MV-4-11 (cell line): ENCODE measurements at regions not wholly inside any gene's neighbourhood (a gene's known extent, or its start where the extent isn't known, plus 50 kb on each side); places are given as distances from the start of the nearest gene placed in this dataset.
"Not testable (repeated sequence)": the region's sequence is repeated elsewhere in the genome, so short reads cannot be mapped to it uniquely, and the experiment has no call there.

Experiments used
- DNase-seq: peaks from one replicate; lab custom pipeline; 2025; lab: John Stamatoyannopoulos, UW

DNA sequence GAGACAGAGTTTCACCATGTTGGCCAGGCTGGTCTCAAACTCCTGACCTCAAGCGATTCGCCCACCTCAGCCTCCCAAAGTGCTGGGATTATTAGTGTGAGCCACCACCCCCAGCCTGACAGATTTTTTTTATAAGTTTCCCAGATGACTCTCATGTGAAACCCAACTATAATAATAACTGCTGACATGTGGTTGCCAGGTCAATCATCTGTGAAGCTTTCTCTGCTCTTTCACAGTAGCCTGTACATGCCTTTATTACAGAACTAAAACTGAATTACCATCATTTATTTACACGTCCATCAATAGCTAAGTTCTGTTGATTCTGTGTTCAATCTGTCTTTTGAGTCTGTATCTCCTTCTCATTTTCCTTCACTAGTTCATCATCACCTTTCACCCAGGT is 218.5 kb downstream of the RPS29 start:
- DNase-seq: no peak

DNA sequence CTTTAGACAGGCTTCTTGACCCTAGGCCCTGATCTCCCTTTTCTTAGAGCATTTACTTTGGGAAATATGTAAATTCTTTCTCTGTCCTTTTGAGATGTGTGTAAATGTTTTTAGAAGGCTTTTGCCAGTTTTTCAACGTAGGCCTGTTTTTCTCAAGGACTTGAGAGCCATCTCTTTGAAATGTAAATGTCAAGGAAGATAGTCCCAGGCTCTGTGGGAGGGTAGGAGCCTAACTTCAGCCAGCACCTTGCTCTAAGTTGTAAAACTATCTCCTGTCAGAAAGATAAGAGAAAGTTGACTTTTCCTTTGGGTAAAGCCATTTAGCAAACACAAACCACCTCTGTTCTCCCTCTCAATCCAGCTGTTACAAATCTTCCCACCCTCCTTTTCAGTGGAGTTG is 219.8 kb downstream of the RPS29 start:
- DNase-seq: no peak

DNA sequence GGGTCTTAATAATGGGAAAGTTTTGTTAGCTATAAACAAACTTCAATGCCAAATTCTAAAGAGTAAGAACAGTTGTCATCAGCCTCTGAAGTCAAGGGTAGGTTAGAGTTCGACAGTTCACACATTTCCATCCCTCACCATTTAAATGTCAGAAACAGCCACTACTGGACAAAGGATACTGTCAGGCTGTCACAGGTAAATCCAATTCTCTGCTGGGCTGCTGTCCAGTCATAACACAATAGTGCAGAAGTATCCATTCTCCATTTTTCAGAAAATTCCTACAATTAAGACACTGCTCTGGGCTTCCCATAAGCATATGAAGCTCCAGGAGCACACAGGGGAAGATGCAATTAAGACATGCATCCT is 221.4 kb downstream of the RPS29 start:
- DNase-seq: no peak

DNA sequence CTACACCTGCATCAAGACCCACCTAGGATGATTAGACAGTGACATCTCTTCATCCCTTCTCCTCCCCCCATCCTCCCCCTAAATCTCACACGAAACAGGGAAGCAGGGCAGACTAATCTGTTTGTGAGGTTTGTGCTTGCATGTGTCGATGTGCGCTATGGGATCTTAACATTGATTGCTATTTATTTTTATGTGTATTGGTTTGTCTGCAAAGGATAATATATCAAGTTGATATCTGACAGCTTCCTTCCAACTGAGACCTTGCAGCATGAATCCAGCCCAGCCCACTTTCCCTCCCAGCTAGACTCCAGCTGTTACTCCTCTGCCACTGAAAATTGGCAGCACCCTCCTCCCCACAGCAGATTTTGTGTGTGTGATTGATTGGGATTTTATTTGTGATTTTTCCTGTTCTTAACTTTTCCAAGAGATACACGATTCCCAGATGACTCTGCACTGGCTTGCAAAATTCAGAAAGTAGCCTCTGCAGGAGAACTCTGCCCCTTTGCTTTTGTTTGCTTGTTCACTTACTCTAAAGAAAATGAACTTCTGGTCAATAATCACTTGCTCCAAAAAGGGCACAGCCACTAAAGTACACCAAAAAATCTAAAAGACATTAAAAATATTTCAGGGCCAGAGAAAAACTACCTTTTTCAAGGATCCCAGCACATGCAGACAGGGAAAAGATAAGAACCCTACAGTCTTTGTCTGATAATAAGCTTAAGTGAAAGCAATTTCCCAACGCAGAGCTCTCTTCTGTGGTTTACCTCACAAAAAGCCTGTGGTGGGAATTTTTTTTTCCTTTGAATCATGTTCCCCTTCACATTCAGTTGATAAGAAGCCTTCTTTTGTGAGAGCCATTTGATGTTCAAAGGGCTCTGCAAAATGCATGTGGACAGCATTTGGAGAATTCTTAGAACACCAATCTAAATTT is 222.1 kb downstream of the RPS29 start:
- DNase-seq: no peak

- DNase-seq: no peak
Measured at GRCh38 chr14:49362916-49363315, 223.3 kb downstream of the RPS29 start.

DNA sequence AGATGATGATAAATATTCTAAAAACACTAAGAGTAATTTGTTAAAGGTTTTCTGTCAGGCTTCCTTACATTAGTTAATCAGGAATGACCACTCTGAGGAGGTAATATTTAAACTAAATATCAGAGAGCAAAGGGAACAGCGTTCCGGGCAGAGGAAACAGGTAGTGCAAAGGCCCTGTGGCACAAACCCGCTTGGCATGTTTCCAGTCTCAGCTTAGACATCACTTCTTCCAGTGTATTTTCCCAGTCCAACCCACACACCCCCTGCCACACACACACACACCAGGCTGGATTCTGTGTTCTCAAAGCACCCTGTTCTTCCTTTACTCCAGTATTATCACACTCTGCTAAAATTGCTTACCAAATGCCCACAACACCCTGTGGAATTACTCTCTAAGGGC is 247.1 kb downstream of the RPS29 start:
- no peak for DNase-seq

- DNase-seq: no peak
Measured at GRCh38 chr14:49319810-49320209, 266.4 kb downstream of the RPS29 start.

DNA sequence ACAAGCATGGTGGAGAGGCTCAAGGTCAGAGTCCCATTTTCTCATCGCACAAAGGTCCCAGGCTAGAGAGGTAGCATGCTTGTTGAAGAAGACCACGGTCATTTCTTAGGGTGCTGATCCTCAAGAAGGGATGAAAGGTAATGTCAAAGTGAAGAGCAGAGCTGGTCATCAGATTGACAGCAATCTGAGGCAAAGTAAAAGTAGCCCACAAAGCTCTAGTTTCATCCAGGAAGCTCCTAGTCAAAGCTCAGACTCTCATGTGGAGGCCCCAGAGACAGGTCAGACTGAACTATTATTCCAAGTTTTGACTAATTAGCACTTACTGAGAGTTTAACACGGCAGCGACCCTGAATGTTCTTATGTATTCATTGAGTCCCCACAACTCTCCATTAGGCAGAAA is 270.6 kb downstream of the RPS29 start:
- DNase-seq: no peak

- no peak for DNase-seq
Measured at GRCh38 chr14:49314737-49315136, 271.4 kb downstream of the RPS29 start.

- DNase-seq: no peak
Measured at GRCh38 chr14:49313108-49313507, 273.1 kb downstream of the RPS29 start.

DNA sequence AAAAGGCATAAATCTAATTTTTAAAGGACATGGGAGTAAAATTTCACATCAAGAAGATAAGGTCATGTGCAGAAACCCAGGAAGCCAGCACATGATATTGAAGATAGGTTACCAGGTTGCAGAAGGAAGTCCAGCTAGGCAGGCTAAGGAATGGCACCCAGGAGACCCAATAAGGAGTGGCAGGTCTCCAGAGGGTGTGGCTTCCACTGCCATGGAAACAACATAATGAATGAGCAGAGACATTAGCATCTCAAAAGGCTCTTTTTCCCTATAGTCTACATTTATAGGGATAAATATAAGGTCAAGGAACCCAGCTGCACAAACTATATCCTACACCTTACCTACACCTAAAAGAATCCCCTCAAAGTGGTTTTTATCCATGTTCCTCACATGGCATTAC is 275.9 kb downstream of the RPS29 start:
- DNase-seq: no peak

DNA sequence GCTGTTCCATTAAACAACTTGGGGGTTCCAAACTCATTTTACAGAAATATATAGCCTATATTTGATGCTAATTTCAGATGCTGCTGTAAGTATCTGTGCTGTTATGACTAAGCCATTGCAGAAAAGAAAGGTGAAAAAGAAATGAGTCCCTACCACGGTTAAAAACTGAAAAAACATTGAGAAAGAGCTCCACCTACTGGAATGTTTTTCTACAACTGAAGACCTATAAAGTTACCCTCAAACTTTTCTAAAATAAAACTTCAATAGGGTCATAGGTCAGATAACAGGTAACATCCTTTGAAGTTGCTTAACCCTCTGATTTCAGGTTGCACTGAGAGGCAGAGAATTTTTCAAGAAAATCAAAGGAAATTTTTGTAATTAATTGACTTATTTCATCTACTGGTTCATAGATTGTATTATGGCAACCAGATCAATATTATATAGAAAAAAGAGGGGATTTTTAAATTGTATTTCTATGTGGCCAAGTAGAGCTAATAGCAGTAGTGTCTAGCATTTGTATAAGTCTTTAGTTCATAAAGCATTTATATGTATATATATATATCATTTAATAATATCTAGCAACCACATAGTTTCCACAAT is 279.9 kb downstream of the RPS29 start:
- DNase-seq: peak; percentile 6

DNA sequence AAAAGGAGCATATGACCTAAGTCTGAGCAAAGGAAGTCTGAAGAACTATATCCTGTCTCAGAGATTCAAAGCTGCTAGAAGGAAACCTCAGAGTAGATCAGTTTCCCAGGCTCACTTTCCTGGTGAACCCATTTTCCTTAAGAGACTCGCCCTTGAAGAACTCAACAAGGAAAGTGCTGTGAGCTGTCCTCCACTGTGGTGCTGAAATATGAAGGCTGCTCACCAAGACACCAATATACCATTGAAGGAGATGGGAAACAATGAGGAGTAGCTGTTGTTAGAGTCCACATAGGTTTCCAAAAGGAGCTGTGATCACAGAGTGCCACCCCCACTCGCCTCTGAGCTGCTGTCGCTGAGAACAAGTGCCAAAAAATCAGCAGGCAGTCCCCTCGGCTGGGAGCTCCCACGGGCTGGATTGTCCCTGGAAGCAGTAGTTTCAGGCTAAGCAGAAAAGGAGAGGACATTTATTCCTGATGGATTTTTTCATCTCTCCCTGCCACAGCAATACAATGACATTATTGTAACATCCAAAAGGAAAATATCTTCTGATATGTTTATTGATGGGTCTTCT is 282.1 kb downstream of the RPS29 start:
- peak; percentile 14 for DNase-seq

DNA sequence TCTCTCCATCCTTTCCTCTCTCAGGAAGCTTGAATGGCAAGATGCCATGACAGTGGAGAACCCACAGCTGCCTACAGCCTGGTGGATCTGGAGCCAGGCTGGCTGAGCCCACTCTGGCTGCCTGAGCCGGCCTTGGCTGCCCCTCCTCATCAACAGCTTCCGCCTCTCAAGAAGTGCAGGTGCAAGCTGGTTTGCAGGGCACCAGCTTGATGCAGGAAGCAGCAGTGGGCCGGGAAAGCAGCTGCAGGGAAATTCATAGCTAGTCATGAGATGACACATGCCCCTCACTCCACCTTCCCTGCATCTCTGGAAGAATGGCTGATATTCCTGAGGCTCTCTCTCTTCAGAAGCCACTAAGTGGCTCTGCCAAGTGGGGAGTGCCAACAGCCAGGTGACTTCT is 289.1 kb downstream of the RPS29 start:
- DNase-seq: no peak

DNA sequence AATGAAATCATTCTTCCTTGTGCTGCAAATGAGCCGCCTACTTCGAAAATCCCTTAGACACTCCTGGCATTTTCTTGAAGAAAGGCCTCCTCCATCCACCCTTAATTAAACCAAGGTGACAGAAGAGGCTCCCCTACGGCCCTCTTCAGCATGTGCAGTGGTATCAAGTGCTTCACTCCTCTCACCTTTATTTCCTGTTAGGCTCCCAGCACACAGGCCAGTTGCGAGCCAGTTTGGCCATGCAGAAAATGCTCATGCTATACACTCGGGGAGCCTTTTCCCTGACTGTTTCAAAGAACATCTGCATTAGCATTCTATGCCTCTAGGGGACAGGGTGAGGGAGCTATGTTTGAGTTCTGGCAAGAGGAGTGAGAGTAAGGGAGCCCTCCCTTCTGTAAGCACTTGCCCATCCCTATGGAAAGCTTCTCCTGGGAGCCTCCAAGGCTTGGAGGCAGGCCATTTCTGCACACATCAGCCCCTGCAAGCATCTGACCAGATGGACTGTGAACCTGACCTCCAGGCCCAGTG is 291.5 kb downstream of the RPS29 start:
- DNase-seq: no peak

DNA sequence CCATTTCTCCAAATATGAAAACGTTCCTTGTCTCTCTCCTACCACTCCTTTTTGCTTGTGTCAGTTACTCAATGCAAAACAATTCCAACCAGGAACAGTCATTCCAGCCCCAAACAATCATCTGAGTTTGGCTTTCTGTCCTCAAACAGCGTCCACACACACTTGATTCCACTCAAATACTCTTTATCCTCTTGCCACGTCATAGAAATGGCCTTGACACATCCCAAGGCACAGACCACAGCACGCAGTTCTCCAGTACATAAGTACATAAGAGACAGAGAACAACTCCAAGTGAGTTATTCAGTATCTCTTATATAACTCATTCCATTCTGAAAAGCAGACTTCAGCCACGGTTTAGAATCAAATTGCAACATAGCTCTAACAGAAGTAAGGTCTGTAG is 299.2 kb downstream of the RPS29 start:
- no peak for DNase-seq

DNA sequence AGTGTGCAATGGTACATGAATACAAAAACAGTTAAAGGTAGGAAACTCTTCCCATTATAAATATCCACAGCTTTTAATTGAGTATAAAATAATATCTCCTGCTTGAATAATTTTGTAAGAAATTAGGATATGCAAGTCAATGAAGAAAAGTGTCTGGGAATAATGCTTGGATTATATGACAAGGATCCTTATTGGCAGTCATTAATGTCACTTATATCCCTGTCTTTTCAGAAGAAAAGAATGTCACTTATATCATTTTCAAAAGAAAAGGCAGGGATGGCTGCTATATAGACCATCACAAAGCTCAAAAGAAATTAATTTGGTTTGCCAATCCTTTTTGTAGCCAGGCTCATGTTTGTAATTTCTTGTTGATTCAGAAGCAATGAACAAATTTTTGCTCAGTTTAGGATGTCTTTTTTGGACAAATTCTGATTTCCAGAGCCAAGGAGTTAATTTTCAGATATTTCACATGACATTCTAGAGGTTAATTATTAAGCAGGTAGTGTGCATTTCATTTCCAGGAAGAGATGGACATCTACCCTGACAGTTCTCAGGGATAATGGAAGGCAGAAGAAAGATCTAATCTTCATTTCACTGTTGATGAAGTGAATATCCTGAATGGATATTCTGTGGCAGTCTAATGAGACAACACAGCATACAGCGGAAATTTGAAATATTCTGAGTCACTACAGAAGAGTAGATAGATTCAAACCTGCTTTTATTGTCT is 299.8 kb downstream of the RPS29 start:
- DNase-seq: no peak

DNA sequence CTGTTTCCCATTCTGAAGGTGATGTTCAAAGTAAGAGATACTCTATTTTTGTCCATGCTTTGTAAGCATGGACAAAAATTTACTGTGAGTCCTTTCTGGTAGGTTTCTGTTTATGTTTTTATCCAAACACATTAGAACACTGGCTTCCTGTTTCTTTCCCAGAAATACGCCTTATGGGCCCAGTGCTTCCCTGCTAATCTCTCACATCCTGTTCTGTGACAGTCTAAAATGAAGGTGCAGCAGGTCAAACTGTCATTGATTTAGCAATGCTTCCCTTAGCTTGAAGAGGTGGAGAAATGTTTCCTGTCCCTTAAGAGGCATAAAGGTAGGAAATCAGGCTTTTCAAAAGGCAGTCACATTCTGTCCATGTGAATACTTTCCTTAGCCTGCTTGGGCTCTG is 305.6 kb downstream of the RPS29 start:
- DNase-seq: no peak

GRCh38 chr14:49250517-49250916 is 335.7 kb downstream of the RPS29 start:
- no peak for DNase-seq

- no peak for DNase-seq
Measured at GRCh38 chr14:49250109-49250508, 336.1 kb downstream of the RPS29 start.

- DNase-seq: peak; percentile 11
Measured at GRCh38 chr14:49249022-49249421, 337.2 kb downstream of the RPS29 start.

DNA sequence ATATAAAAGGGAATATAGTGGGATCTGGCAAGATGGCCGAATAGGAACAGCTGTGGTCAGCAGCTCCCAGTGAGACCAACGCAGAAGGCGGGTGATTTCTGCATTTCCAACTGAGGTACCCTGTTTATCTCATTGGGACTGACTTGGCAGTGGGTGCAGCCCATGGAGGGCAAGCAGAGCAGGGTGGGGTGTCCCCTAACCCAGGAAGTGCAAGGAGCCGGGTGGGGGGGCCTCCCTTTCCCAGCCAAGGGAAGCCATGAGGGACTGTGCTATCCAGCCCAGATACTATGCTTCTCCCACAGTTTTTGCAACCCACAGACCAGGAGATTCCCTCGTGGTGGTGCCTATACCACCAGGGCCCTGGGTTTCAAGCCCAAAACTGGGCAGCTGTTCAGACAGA is 342.4 kb downstream of the RPS29 start:
- not testable (repeated sequence) for DNase-seq
